Stimulated activated CD4-positive, alpha-beta T cell treated with anti-CD3 and anti-CD28 coated beads, TNF-alpha, amount 100 ng/mL, for 24 hours (primary cell): ENCODE measurements at regions not wholly inside any gene's neighbourhood (a gene's known extent, or its start where the extent isn't known, plus 50 kb on each side); places are given as distances from the start of the nearest gene placed in this dataset.
"Not testable (repeated sequence)": the region's sequence is repeated elsewhere in the genome, so short reads cannot be mapped to it uniquely, and the experiment has no call there.

Experiments
- DNase-seq, 3 experiments: peaks; one replicate each; pipeline ENCODE4 v3.0.0-alpha.2; 2020; ENCODE audit warnings: low read depth in 3 of 3

DNA sequence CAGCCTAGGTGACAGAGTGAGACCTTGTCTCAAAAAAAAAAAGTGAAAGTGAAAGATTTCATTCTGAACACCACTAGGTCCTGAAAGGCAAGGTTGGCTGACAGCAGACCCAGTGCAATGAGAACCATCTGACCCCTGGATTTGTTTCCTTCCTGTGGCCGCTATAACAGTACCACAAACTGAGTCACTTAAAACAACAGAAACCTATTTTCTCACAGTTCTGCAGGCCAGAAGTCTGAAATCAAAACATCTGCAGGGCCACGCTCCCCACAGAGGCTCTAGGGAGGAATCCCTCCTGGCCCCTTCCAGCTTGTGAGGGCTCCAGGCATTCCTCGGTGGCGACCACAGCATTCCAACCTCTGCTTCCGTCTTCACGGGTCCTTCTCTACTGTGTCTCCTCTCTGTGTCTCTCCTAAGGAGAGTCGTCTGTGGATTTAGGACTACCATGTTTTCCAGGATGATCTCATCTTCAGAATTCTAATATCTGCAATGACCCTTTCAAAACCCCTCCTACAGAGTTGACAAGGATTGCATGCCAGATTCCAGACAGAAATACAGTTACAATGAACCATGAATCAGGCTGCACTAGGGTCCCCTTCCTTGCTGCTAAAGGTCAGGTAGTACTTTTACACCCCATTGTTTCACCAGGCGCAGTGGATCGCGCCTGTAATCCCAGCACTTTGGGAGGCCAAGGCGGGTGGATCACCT is 78.0 kb upstream of the ADGRL1 start:
- not testable (repeated sequence) for DNase-seq

DNA sequence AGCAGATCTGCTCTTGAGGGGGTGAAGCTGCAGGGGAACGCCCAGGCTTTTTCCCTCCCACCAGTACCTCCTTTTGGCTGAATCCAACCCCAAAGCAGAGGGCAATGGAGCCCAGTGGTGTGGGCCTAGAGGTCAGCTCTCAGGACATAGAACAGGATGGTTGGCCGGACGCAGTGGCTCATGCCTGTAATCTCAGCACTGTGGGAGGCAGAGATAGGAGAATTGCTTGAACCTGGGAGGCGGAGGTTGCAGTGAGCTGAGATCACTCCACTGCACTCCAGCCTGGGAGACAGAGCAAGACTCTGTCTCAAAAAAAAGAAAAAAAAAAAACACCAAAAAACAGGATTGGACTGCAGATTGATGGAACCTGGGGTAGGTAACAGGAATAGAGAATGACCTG is 73.3 kb upstream of the ADGRL1 start:
- DNase-seq: not testable (repeated sequence)

DNA sequence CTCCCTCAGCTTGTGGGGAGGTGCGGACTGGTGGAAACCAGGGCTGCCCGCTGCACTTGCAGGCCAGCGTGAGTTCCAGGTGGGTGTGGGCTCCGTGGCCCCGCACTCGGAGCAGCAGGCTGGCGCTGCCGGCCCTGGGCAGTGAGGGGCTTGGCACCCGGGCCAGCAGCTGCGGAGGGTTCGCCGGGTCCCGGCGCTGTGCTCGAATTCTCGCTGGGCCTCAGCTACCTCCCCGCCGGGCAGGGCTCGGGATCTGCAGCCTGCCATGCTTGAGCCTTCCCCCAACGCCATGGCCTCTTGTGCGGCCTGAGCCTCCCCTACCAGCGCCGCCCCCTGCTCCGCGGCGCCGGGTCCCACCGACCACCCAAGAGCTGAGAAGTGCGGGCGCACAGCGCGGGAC is 71.6 kb upstream of the ADGRL1 start:
- no peak for DNase-seq

DNA sequence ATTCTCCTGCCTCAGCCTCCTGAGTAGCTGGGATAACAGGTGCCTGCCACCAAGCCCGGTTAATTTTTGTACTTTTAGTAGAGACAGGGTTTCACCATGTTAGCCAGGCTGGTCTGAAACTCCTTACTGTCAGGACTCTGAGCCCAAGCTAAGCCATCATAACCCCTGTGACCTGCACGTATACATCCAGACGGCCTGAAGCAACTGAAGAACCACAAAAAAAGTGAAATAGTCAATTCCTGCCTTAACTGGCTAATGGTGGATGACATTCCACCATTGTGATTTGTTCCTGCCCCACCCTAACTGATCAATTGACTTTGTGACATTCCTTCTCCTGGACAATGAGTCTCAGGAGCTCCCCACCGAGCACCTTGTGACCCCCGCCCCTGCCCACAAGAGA is 69.9 kb upstream of the ADGRL1 start:
- not testable (repeated sequence) for DNase-seq

DNA sequence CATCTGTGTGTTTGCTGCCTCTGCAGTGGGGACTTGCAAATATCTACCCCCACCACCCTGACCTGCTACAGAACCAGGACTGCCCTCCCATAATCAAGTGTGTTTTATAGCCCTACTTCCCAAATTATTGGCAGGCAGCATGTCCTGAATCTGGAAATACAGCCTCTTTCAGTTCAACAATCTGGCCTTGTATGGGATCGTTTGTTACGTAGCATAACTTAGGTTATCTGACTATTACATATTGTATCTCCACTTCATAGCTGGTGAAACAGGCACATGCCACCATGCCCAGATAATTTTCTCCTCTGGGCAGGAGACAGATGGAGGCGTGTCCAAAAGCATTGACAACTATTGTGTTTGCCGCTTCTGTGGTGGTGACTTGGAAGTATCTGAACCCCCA is 66.7 kb upstream of the ADGRL1 start:
- no peak for DNase-seq

DNA sequence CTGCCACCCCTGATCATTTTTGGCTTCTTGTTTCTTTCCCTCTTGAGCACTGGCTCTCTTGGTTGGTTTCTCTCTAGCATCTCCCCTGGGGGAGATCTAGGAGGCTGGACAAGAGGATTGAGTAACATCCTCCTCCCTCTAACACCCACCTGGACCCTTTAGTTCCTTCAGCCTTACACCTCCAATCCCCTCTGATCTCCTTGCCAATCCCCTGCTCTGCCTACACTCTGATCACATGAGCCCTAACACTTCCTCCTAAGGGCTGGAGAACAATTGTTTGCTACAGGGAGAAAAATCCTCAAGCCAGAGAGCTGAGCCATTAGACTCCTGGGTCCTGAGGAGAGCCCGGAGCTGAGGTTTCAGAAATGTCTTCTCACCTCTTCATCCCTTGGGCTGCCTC is 65.9 kb upstream of the ADGRL1 start:
- DNase-seq: no peak

DNA sequence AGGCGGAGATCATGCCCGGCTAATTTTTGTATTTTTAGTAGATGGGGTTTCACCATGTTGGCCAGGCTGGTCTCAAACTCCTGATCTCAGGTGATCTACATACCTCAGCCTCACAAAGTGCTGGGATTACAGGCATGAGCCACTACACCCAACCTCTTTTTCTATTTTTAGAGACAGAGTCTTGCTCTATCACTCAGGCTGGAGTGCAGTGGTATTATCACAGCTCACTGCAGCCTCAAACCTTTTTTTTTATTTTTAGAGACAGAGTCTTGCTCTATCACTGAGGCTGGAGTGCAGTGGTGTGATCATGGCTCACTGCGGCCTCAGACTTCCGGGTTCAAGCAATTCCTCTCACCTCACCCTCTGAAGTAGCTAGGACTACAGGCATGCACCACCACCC is 64.6 kb upstream of the ADGRL1 start:
- not testable (repeated sequence) for DNase-seq

DNA sequence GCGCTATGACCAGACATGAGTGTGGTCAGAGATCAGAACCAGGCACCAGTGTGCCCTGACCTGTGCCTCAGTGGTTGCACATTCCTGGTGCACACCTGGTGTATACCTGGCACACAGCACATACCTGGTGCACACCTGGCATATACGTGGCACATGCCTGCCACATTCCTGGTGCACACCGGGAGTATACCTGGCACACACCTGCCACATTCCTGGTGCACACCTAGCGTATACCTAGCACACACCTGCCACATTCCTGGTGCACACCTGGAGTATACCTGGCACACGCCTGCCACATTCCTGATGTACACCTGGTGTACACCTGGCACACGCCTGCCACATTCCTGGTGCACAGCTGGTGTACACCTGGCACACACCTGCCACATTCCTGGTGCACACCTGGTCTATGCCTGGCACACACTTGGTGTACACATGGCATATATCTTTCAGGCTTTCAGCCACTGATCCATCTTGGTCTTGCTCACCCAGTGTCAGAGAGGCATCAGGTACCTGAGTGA is 61.3 kb upstream of the ADGRL1 start:
- no peak for DNase-seq

DNA sequence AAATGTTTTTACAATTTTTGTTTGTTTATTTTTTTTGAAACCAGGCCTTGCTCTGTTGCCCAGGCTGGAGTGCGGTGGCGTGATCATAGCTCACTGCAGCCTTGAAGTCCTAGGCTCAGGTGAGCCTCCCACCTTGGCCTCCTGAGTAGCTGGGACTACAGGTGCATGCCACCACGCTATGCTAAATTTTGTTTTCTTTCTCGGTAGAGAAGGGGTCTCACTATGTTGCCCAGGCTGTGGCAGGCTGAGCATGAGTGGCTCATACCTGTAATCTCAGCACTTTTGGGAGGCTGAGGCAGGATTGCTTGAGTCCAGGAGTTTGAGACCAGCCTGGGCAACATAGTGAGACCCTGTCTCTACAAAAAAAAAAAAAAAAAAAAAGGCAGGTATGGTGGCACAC is 60.2 kb upstream of the ADGRL1 start:
- DNase-seq: not testable (repeated sequence)

DNA sequence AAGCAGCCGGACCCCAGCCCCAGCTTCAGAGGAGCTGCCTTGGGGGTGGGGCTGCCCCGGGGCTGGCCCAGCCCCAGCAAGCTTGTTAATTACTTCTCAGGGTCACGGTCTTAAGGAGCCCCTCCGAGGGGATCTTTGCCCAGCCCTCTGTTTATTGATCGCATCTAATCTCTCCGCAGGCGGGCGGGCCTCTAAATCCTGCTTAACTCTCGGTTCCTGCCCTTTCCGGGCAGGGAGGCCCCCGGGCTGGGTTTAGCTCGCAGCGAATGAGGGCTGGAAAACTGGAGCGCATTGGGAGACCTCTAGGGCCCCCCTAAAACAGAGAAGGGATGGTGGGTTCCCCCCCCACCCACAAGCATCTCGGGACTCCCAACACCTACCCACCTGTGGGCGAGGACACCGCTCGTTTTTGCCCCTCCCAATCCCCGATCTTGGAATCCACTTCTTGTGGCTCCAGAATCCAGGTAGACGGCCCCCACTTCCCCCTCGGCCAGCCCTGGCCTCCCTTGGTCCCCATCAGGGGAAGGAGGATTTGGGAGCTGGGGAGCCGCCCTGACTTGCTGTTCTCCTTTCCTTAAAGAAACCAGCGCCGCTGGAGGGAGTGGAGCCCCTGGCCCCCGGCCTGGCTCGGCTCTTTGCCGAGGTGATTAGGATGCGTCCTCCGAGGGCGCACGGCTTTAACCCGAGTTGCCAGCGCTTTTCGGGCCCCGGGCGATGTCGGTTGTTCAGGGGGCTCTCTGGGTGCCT is 59.5 kb upstream of the ADGRL1 start:
- DNase-seq: no peak

DNA sequence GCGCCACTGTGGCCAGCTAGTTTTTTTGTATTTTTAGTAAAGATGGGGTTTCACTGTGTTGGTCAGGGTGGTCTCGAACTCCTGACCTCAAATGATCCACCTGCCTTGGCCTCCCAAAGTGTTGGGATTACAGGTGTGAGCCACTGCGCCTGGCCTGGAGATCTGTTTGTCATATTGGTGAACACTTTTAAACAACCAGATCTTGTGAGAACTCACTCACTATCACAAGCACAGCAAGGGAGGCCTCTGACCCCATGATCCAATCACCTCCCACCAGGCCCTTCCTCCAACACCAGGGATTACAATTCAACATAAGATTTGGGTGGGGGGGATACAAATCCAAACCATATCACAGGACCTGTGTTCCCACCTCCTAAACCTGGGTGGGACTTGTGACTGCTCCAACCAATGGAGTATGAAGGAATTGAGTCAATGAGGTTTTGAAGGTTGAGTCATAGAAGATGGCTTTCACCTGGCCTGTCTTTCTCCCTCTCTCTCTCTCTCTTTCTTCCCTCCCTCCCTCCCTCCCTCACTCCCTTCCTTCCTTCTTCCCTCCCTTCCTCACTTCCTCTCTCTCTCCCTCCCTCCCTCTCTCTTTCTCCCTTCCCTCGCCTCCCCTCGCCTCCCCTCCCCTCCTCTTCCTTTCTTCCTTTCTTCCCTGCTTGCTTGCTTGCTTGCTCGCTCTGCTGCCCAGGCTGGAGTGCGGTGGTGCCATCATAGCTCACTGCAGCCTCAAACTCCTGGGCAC is 50.1 kb upstream of the ADGRL1 start:
- DNase-seq: not testable (repeated sequence)
